Vagina (tissue), 2 donors: ENCODE measurements at regions not wholly inside any gene's neighbourhood (a gene's known extent, or its start where the extent isn't known, plus 50 kb on each side); places are given as distances from the start of the nearest gene placed in this dataset.

Experiments
- POLR2A ChIP-seq, 2 donors: fragments of 450-650 bp; IDR thresholded peaks; one replicate each; pipeline ENCODE4 v1.6.1; 2017; ENCODE audit warnings: antibody characterized with exemption in 2 of 2, mild to moderate bottlenecking in 2 of 2, moderate library complexity in 2 of 2
- POLR2AphosphoS5 ChIP-seq, 2 donors: sonication (generic); formaldehyde crosslinking; IDR thresholded peaks; one replicate each; pipeline ENCODE4 v1.9.0; 2017; ENCODE audit warnings: antibody characterized with exemption in 2 of 2, mild to moderate bottlenecking in 2 of 2, low read depth in 1 of 2; ENCODE audit not compliant: insufficient read depth in 1 of 2
- TF ChIP-seq, protein P1 (sequence below), 3 experiments: fragments of 450-650 bp in 2 of 3; fragments of 200-600 bp in 1 of 3; sonication (generic) in 1 of 3; IDR thresholded peaks; one replicate each; pipeline ENCODE4 v1.5.1; 2017 to 2019; ENCODE audit warnings: antibody characterized with exemption in 3 of 3, mild to moderate bottlenecking in 2 of 3, moderate library complexity in 2 of 3

DNA sequence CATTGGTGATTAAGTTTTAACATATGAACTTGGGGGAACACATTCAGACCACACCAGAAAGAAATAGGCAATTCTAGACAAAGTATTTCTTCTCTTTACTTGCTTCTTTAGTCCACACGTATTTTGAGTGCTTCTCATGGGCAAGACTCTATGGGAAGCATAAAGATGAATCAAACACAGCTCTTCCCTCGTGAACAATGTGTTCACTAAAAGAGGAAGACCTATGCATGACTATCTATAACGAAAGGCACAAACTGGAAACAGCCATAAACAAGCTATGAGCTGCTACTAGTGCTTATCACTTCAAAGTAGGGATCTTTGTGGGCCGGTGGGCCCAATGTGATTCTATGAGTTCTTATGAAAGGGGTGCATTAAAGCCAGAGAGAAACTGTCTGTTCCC lies 53.0 kb upstream of the PRDX6 start:
- TF ChIP-seq, protein P1, sequence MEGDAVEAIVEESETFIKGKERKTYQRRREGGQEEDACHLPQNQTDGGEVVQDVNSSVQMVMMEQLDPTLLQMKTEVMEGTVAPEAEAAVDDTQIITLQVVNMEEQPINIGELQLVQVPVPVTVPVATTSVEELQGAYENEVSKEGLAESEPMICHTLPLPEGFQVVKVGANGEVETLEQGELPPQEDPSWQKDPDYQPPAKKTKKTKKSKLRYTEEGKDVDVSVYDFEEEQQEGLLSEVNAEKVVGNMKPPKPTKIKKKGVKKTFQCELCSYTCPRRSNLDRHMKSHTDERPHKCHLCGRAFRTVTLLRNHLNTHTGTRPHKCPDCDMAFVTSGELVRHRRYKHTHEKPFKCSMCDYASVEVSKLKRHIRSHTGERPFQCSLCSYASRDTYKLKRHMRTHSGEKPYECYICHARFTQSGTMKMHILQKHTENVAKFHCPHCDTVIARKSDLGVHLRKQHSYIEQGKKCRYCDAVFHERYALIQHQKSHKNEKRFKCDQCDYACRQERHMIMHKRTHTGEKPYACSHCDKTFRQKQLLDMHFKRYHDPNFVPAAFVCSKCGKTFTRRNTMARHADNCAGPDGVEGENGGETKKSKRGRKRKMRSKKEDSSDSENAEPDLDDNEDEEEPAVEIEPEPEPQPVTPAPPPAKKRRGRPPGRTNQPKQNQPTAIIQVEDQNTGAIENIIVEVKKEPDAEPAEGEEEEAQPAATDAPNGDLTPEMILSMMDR (IDR thresholded peaks at IDR 0.05), result no peak
- TF ChIP-seq POLR2AphosphoS5 (IDR thresholded peaks at IDR 0.05; ENCODE audit: insufficient read depth in 1 of 2, low read depth in 1 of 2) (no peak), POLR2A (IDR thresholded peaks at IDR 0.05) (no peak)
